Large intestine (tissue), 3 donors: ENCODE measurements at regions not wholly inside any gene's neighbourhood (a gene's known extent, or its start where the extent isn't known, plus 50 kb on each side); places are given as distances from the start of the nearest gene placed in this dataset.
"Not testable (repeated sequence)": the region's sequence is repeated elsewhere in the genome, so short reads cannot be mapped to it uniquely, and the experiment has no call there.

Source experiments
- DNase-seq, 2 donors: peaks; one replicate each; pipeline versions ENCODE4 v3.0.0 to v3.0.0-alpha.2; 2013
- H3K27ac ChIP-seq: one replicate; pipeline ENCODE4 v1.5.1; 2013; ENCODE audit warnings: low read length
- H3K27me3 ChIP-seq: 2 replicates; pipeline ENCODE4 v1.6.1; 2013; ENCODE audit warnings: low read length; ENCODE audit not compliant: control insufficient read depth, insufficient read depth
- H3K36me3 ChIP-seq: 2 replicates; pipeline ENCODE4 v1.6.1; 2013; ENCODE audit warnings: low read length; ENCODE audit not compliant: control insufficient read depth, insufficient read depth
- H3K4me1 ChIP-seq: one replicate; pipeline ENCODE4 v1.6.1; 2013; ENCODE audit warnings: low read length; ENCODE audit not compliant: control insufficient read depth, insufficient read depth
- H3K4me3 ChIP-seq: one replicate; pipeline ENCODE4 v1.5.1; 2013; ENCODE audit warnings: low read length
- H3K9me3 ChIP-seq: one replicate; pipeline ENCODE4 v1.6.1; 2013; ENCODE audit warnings: mild to moderate bottlenecking, low read depth, low read length, moderate library complexity; ENCODE audit not compliant: control insufficient read depth
- WGBS: methylation state at CpG from one replicate; pipeline ENCODE4 v1.1.5; 2013; ENCODE audit warnings: low lambda C conversion rate; ENCODE audit not compliant: insufficient coverage; 5-methylcytosine and 5-hydroxymethylcytosine counted together

GRCh38 chr3:102034639-102035451 lies 185.5 kb downstream of the NFKBIZ start:
- H3K27me3 ChIP-seq = no peaks in the 10 kb centered on the region
- DNase-seq = no peak
- H3K27ac ChIP-seq = no peak overlapping the region
- no peaks in the 10 kb centered on the region for H3K4me1 ChIP-seq
- H3K36me3 ChIP-seq = no peaks in the 10 kb centered on the region
- H3K4me3 ChIP-seq = no peak overlapping the region
- peaks cover 6% of the 10 kb centered on the region for H3K9me3 ChIP-seq
- 75% methylated on average over 2 of the region's 3 CpGs for WGBS

- no peak overlapping the region for H3K27ac ChIP-seq
- peaks cover 9% of the 10 kb centered on the region for H3K9me3 ChIP-seq
- WGBS = 100% methylated on average over 1 of the region's 2 CpGs
- no peaks in the 10 kb centered on the region for H3K27me3 ChIP-seq
- H3K4me3 ChIP-seq = no peak overlapping the region
- no peaks in the 10 kb centered on the region for H3K36me3 ChIP-seq
- no peak for DNase-seq
- H3K4me1 ChIP-seq = no peaks in the 10 kb centered on the region
These were observed 186.7 kb downstream of the NFKBIZ start for GRCh38 chr3:102036017-102036416.

GRCh38 chr3:102036472-102036871 lies 187.2 kb downstream of the NFKBIZ start:
- no peak overlapping the region for H3K4me3 ChIP-seq
- H3K27me3 ChIP-seq = no peaks in the 10 kb centered on the region
- peaks cover 9% of the 10 kb centered on the region for H3K9me3 ChIP-seq
- no peaks in the 10 kb centered on the region for H3K4me1 ChIP-seq
- WGBS = no CpG with 5 or more reads among the region's 1 CpG
- no peaks in the 10 kb centered on the region for H3K36me3 ChIP-seq
- no peak overlapping the region for H3K27ac ChIP-seq
- no peak for DNase-seq

GRCh38 chr3:102037209-102037608 lies 187.9 kb downstream of the NFKBIZ start:
- Histone ChIP-seq H3K4me1 (no peaks in the 10 kb centered on the region), H3K27me3 (no peaks in the 10 kb centered on the region), H3K27ac (no peak overlapping the region), H3K4me3 (no peak overlapping the region), H3K36me3 (no peaks in the 10 kb centered on the region), H3K9me3 (peaks cover 9% of the 10 kb centered on the region)
- DNase-seq = no peak
- 86% methylated on average over 2 of the region's 2 CpGs for WGBS

GRCh38 chr3:102037791-102038190 lies 188.5 kb downstream of the NFKBIZ start:
- DNase-seq = no peak
- no peaks in the 10 kb centered on the region for H3K36me3 ChIP-seq
- H3K4me1 ChIP-seq = no peaks in the 10 kb centered on the region
- H3K27ac ChIP-seq = no peak overlapping the region
- no peaks in the 10 kb centered on the region for H3K27me3 ChIP-seq
- H3K9me3 ChIP-seq = peaks cover 9% of the 10 kb centered on the region
- WGBS = 70% methylated on average over 2 of the region's 2 CpGs
- no peak overlapping the region for H3K4me3 ChIP-seq

GRCh38 chr3:102038477-102039142 lies 189.3 kb downstream of the NFKBIZ start:
- no peak overlapping the region for H3K27ac ChIP-seq
- 80% methylated on average over 1 of the region's 3 CpGs for WGBS
- no peak overlapping the region for H3K4me3 ChIP-seq

GRCh38 chr3:102040144-102040543 lies 190.8 kb downstream of the NFKBIZ start:
- not testable (repeated sequence) for H3K27ac ChIP-seq, H3K36me3 ChIP-seq, H3K4me3 ChIP-seq, H3K4me1 ChIP-seq, DNase-seq, H3K9me3 ChIP-seq, H3K27me3 ChIP-seq
- no CpG with 5 or more reads among the region's 8 CpGs for WGBS

More at GRCh38 chr3:102038477-102039142, 189.3 kb downstream of the NFKBIZ start:
- no peaks in the 10 kb centered on the region for H3K4me1 ChIP-seq
- no peak for DNase-seq
- no peaks in the 10 kb centered on the region for H3K36me3 ChIP-seq
- H3K27me3 ChIP-seq = no peaks in the 10 kb centered on the region
- H3K9me3 ChIP-seq = peaks cover 9% of the 10 kb centered on the region

GRCh38 chr3:102053375-102053989 lies 204.2 kb downstream of the NFKBIZ start:
- H3K9me3 ChIP-seq = peaks cover 7% of the 10 kb centered on the region
- 83% methylated on average over 2 of the region's 4 CpGs for WGBS
- no peak overlapping the region for H3K4me3 ChIP-seq
- H3K36me3 ChIP-seq = no peaks in the 10 kb centered on the region
- DNase-seq = no peak
- no peaks in the 10 kb centered on the region for H3K27me3 ChIP-seq
- H3K4me1 ChIP-seq = no peaks in the 10 kb centered on the region
- no peak overlapping the region for H3K27ac ChIP-seq

GRCh38 chr3:102054543-102055080 lies 205.3 kb downstream of the NFKBIZ start:
- Histone ChIP-seq H3K36me3 (no peaks in the 10 kb centered on the region), H3K9me3 (peaks cover 2% of the 10 kb centered on the region), H3K27ac (no peak overlapping the region), H3K27me3 (no peaks in the 10 kb centered on the region), H3K4me1 (peaks cover 2% of the 10 kb centered on the region), H3K4me3 (no peak overlapping the region)
- 100% methylated on average over 2 of the region's 10 CpGs for WGBS
- DNase-seq = no peak

GRCh38 chr3:102057781-102058421 lies 208.6 kb downstream of the NFKBIZ start:
- no peak overlapping the region for H3K27ac ChIP-seq
- H3K36me3 ChIP-seq = no peaks in the 10 kb centered on the region
- no peaks in the 10 kb centered on the region for H3K9me3 ChIP-seq
- H3K4me3 ChIP-seq = no peak overlapping the region
- DNase-seq = no peak
- H3K27me3 ChIP-seq = no peaks in the 10 kb centered on the region
- H3K4me1 ChIP-seq = peaks cover 18% of the 10 kb centered on the region
